SK-N-SH treated with all-trans-retinoic acid at 6 μM for 48 hours (cell line): ENCODE measurements at regions not wholly inside any gene's neighbourhood (a gene's known extent, or its start where the extent isn't known, plus 50 kb on each side); places are given as distances from the start of the nearest gene placed in this dataset.

Experiments used
- ATAC-seq: fragments of 200-7000 bp; cut with Tn5 transposase; 3 replicates; pipeline ENCODE4 v1.9.1; 2020; ENCODE audit warnings: mild to moderate bottlenecking, moderate library complexity
- ARNTL ChIP-seq: fragments of 450-650 bp; formaldehyde crosslinking; IDR thresholded peaks from 2 replicates; pipeline ENCODE4 v1.5.0; 2020; ENCODE audit warnings: low read depth, mild to moderate bottlenecking, moderate library complexity, borderline replicate concordance
- BACH2 ChIP-seq: fragments of 250-450 bp; sonication (Bioruptor Pico); IDR thresholded peaks from 2 replicates; pipeline ENCODE4 v1.9.0; 2021; ENCODE audit warnings: mild to moderate bottlenecking, borderline replicate concordance
- CSDC2 ChIP-seq: fragments of 250-450 bp; sonication (Bioruptor Pico); IDR thresholded peaks from 2 replicates; pipeline ENCODE4 v1.5.0; 2020; ENCODE audit warnings: mild to moderate bottlenecking, moderate library complexity
- ESRRG ChIP-seq: fragments of 250-450 bp; sonication (Bioruptor Pico); IDR thresholded peaks from 2 replicates; pipeline ENCODE4 v1.6.1; 2021; ENCODE audit warnings: mild to moderate bottlenecking
- ISL1 ChIP-seq: fragments of 250-450 bp; sonication (Bioruptor Pico); IDR thresholded peaks from 2 replicates; pipeline ENCODE4 v2.1.2; 2022; ENCODE audit warnings: mild to moderate bottlenecking, moderate library complexity
- PATZ1 ChIP-seq: fragments of 250-450 bp; sonication (Bioruptor Pico); IDR thresholded peaks from 2 replicates; pipeline ENCODE4 v1.8.0; 2020; ENCODE audit warnings: mild to moderate bottlenecking, moderate library complexity, borderline replicate concordance
- POU6F1 ChIP-seq: fragments of 250-450 bp; sonication (Bioruptor Pico); IDR thresholded peaks from 2 replicates; pipeline ENCODE4 v1.8.0; 2021; ENCODE audit warnings: low read depth, mild to moderate bottlenecking, moderate library complexity, borderline replicate concordance
- PPARA ChIP-seq: fragments of 250-450 bp; sonication (Bioruptor Pico); IDR thresholded peaks from 2 replicates; pipeline ENCODE4 v1.5.0; 2020; ENCODE audit warnings: mild to moderate bottlenecking, borderline replicate concordance
- RARB ChIP-seq: fragments of 250-450 bp; sonication (Bioruptor Pico); IDR thresholded peaks from 2 replicates; pipeline ENCODE4 v1.8.0; 2021; ENCODE audit warnings: mild to moderate bottlenecking, moderate library complexity
- TCF4 ChIP-seq: fragments of 250-450 bp; sonication (Bioruptor Pico); IDR thresholded peaks from 2 replicates; pipeline ENCODE4 v1.8.0; 2021; ENCODE audit warnings: mild to moderate bottlenecking, moderate library complexity, borderline replicate concordance
- TOX ChIP-seq: fragments of 250-450 bp; sonication (Bioruptor Pico); IDR thresholded peaks from 2 replicates; pipeline ENCODE4 v1.8.0; 2021; ENCODE audit warnings: mild to moderate bottlenecking, moderate library complexity, borderline replicate concordance
- TSHZ2 ChIP-seq: fragments of 250-450 bp; sonication (Bioruptor Pico); IDR thresholded peaks from 2 replicates; pipeline ENCODE4 v1.5.0; 2020; ENCODE audit warnings: mild to moderate bottlenecking, moderate library complexity
- ZC3H10 ChIP-seq: fragments of 250-450 bp; sonication (Bioruptor Pico); IDR thresholded peaks from 2 replicates; pipeline ENCODE4 v1.5.1; 2021; ENCODE audit warnings: mild to moderate bottlenecking, moderate library complexity
- ZFP3 ChIP-seq: fragments of 250-450 bp; sonication (Bioruptor Pico); IDR thresholded peaks from 2 replicates; pipeline ENCODE4 v1.5.0; 2020; ENCODE audit warnings: mild to moderate bottlenecking, moderate library complexity
- ZFP30 ChIP-seq: fragments of 450-650 bp; formaldehyde crosslinking; IDR thresholded peaks from 2 replicates; pipeline ENCODE4 v1.5.0; 2022; ENCODE audit warnings: mild to moderate bottlenecking, moderate library complexity
- ZNF565 ChIP-seq: fragments of 450-650 bp; formaldehyde crosslinking; conservative IDR thresholded peaks from 2 replicates; pipeline ENCODE4 v1.5.0; 2020; ENCODE audit warnings: low read depth, mild to moderate bottlenecking, moderate library complexity
- TF ChIP-seq, protein P1 (sequence below): fragments of 250-450 bp; sonication (Bioruptor Pico); IDR thresholded peaks from 2 replicates; pipeline ENCODE4 v1.5.1; 2021; ENCODE audit warnings: mild to moderate bottlenecking, moderate library complexity
- TF ChIP-seq, protein P2 (sequence below): fragments of 250-450 bp; sonication (Bioruptor Pico); IDR thresholded peaks from 2 replicates; pipeline ENCODE4 v1.5.1; 2020; ENCODE audit warnings: low read depth, mild to moderate bottlenecking, moderate library complexity

- TF ChIP-seq RARB (CRISPR knock-in tag) (no peak), ARNTL (no peak), PPARA (CRISPR knock-in tag) (no peak)
- ATAC-seq: no peak
Observed at GRCh38 chr5:33231214-33231710, 209.5 kb upstream of the TARS1 start.

- TF ChIP-seq BACH2 (CRISPR knock-in tag) (no peak), RARB (CRISPR knock-in tag) (no peak)
Observed at GRCh38 chr5:33231935-33232334, 208.8 kb upstream of the TARS1 start.

GRCh38 chr5:33232731-33233505, 207.8 kb upstream of the TARS1 start:
- TF ChIP-seq TCF4 (CRISPR knock-in tag): no peak
- TF ChIP-seq, protein P1, sequence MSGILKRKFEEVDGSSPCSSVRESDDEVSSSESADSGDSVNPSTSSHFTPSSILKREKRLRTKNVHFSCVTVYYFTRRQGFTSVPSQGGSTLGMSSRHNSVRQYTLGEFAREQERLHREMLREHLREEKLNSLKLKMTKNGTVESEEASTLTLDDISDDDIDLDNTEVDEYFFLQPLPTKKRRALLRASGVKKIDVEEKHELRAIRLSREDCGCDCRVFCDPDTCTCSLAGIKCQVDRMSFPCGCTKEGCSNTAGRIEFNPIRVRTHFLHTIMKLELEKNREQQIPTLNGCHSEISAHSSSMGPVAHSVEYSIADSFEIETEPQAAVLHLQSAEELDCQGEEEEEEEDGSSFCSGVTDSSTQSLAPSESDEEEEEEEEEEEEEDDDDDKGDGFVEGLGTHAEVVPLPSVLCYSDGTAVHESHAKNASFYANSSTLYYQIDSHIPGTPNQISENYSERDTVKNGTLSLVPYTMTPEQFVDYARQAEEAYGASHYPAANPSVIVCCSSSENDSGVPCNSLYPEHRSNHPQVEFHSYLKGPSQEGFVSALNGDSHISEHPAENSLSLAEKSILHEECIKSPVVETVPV (CRISPR knock-in tag): no peak
- TF ChIP-seq RARB (CRISPR knock-in tag): no peak
- TF ChIP-seq TOX (CRISPR knock-in tag): 0 out of 2 replicates have a peak, but pooled peaks have one; percentile 16
- ATAC-seq: peak; percentile 79

More at GRCh38 chr5:33231935-33232334, 208.8 kb upstream of the TARS1 start:
- peak; percentile 34 for ATAC-seq

GRCh38 chr5:33235304-33235703, 205.5 kb upstream of the TARS1 start:
- no peak for ATAC-seq
- no peak for TF ChIP-seq RARB (CRISPR knock-in tag)
- TF ChIP-seq PATZ1 (CRISPR knock-in tag): no peak
- TF ChIP-seq ZFP3 (CRISPR knock-in tag): no peak
- no peak for TF ChIP-seq CSDC2 (CRISPR knock-in tag)
- TF ChIP-seq ARNTL: no peak
- TF ChIP-seq, protein P2, sequence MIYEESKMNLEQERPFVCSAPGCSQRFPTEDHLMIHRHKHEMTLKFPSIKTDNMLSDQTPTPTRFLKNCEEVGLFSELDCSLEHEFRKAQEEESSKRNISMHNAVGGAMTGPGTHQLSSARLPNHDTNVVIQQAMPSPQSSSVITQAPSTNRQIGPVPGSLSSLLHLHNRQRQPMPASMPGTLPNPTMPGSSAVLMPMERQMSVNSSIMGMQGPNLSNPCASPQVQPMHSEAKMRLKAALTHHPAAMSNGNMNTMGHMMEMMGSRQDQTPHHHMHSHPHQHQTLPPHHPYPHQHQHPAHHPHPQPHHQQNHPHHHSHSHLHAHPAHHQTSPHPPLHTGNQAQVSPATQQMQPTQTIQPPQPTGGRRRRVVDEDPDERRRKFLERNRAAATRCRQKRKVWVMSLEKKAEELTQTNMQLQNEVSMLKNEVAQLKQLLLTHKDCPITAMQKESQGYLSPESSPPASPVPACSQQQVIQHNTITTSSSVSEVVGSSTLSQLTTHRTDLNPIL (CRISPR knock-in tag): no peak

- TF ChIP-seq ESRRG (CRISPR knock-in tag) (no peak), PPARA (CRISPR knock-in tag) (no peak), PATZ1 (CRISPR knock-in tag) (no peak), POU6F1 (CRISPR knock-in tag) (no peak), ZC3H10 (CRISPR knock-in tag) (no peak), RARB (CRISPR knock-in tag) (no peak), ZFP30 (CRISPR knock-in tag) (no peak), TOX (CRISPR knock-in tag) (no peak), TSHZ2 (CRISPR knock-in tag) (no peak), ZNF565 (no peak), ZFP3 (CRISPR knock-in tag) (no peak), CSDC2 (CRISPR knock-in tag) (no peak), ISL1 (CRISPR knock-in tag) (no peak)
- TF ChIP-seq, protein P2 (CRISPR knock-in tag): no peak
- no peak for ATAC-seq
Observed at GRCh38 chr5:33235824-33236223, 204.9 kb upstream of the TARS1 start.
